Thyroid gland (tissue), 4 donors: ENCODE measurements at regions not wholly inside any gene's neighbourhood (a gene's known extent, or its start where the extent isn't known, plus 50 kb on each side); places are given as distances from the start of the nearest gene placed in this dataset.

Experiments used
- DNase-seq, 2 donors: peaks; one replicate each; pipeline ENCODE4 v3.0.0-alpha.2; 2019
- H3K27ac ChIP-seq, 3 donors: fragments of 200-600 bp; sonication (generic); 1 replicate in 2 of 3; 2 replicates in 1 of 3; pipeline ENCODE4 v1.5.1; 2016 to 2019; ENCODE audit warnings: mild to moderate bottlenecking in 1 of 3, moderate library complexity in 1 of 3
- H3K27me3 ChIP-seq: fragments of 200-600 bp; sonication (generic); one replicate; pipeline ENCODE4 v1.5.1; 2019
- H3K36me3 ChIP-seq, 2 donors: fragments of 200-600 bp; sonication (generic); one replicate each; pipeline ENCODE4 v1.5.1; 2016 to 2019
- H3K4me1 ChIP-seq, 2 donors: fragments of 200-600 bp; sonication (generic); one replicate each; pipeline ENCODE4 v1.5.1; 2017 to 2019
- H3K4me3 ChIP-seq, 3 donors: fragments of 200-600 bp; sonication (generic); replicated peaks in 1 of 3; 1 replicate in 2 of 3; 2 replicates in 1 of 3; pipeline ENCODE4 v1.5.1; 2016; ENCODE audit warnings: mild to moderate bottlenecking in 1 of 3
- H3K9me3 ChIP-seq: fragments of 200-600 bp; sonication (generic); one replicate; pipeline ENCODE4 v1.5.1; 2017
- POLR2A ChIP-seq, 2 donors: fragments of 450-650 bp; IDR thresholded peaks; one replicate each; pipeline ENCODE4 v1.6.1; 2017; ENCODE audit warnings: antibody characterized with exemption in 2 of 2, mild to moderate bottlenecking in 2 of 2, moderate library complexity in 1 of 2
- WGBS, 2 donors: methylation state at CpG; one replicate each; pipeline ENCODE4 v1.1.5; 2017; 5-methylcytosine and 5-hydroxymethylcytosine counted together
- intact Hi-C: fragments of 100-400 bp; cut with DNase I; formaldehyde crosslinking; loops from one replicate; pipeline ENCODE4 v1.15.1; 2023
- TF ChIP-seq, protein P1 (sequence below), 6 experiments: fragments of 200-600 bp in 3 of 6; fragments of 450-650 bp in 3 of 6; sonication (generic) in 3 of 6; IDR thresholded peaks; one replicate each; pipeline ENCODE4 v1.5.1; 2016 to 2019; ENCODE audit warnings: antibody characterized with exemption in 6 of 6, mild to moderate bottlenecking in 2 of 6, inconsistent platforms in 1 of 6, moderate library complexity in 1 of 6

- no peaks in the 10 kb centered on the region for H3K36me3 ChIP-seq
- no peaks in the 10 kb centered on the region for H3K27me3 ChIP-seq
- intact Hi-C loops, result no loop called here
- H3K27ac ChIP-seq, result no peak overlapping the region
- TF ChIP-seq POLR2A (IDR thresholded peaks at IDR 0.05), result no peak
- TF ChIP-seq, protein P1, sequence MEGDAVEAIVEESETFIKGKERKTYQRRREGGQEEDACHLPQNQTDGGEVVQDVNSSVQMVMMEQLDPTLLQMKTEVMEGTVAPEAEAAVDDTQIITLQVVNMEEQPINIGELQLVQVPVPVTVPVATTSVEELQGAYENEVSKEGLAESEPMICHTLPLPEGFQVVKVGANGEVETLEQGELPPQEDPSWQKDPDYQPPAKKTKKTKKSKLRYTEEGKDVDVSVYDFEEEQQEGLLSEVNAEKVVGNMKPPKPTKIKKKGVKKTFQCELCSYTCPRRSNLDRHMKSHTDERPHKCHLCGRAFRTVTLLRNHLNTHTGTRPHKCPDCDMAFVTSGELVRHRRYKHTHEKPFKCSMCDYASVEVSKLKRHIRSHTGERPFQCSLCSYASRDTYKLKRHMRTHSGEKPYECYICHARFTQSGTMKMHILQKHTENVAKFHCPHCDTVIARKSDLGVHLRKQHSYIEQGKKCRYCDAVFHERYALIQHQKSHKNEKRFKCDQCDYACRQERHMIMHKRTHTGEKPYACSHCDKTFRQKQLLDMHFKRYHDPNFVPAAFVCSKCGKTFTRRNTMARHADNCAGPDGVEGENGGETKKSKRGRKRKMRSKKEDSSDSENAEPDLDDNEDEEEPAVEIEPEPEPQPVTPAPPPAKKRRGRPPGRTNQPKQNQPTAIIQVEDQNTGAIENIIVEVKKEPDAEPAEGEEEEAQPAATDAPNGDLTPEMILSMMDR (IDR thresholded peaks at IDR 0.05), result no peak
- 89 to 100% methylated on average over 2 of the region's 2 CpGs for WGBS, 2 donors
- no peaks in the 10 kb centered on the region for H3K4me1 ChIP-seq
- H3K9me3 ChIP-seq, result no peaks in the 10 kb centered on the region
- no peak for DNase-seq
- H3K4me3 ChIP-seq, result no peak overlapping the region
These were observed 815.4 kb downstream of the DACH1 start for GRCh38 chr13:71051573-71051972.

GRCh38 chr13:71046360-71047079, 820.5 kb downstream of the DACH1 start:
- H3K27ac ChIP-seq, result no peak overlapping the region
- no peak for TF ChIP-seq POLR2A (IDR thresholded peaks at IDR 0.05)
- TF ChIP-seq, protein P1 (IDR thresholded peaks at IDR 0.05), result no peak
- H3K4me1 ChIP-seq, result no peaks in the 10 kb centered on the region
- no peak for DNase-seq
- intact Hi-C loops, result no loop called here
- no peak overlapping the region for H3K4me3 ChIP-seq
- WGBS, 2 donors, result 32 to 44% methylated on average over 2 of the region's 2 CpGs
- H3K36me3 ChIP-seq, result no peaks in the 10 kb centered on the region
- H3K9me3 ChIP-seq, result no peaks in the 10 kb centered on the region
- H3K27me3 ChIP-seq, result no peaks in the 10 kb centered on the region

GRCh38 chr13:71045101-71045500, 821.9 kb downstream of the DACH1 start:
- H3K27ac ChIP-seq, result no peak overlapping the region
- H3K9me3 ChIP-seq, result no peaks in the 10 kb centered on the region
- intact Hi-C loops, result no loop called here
- H3K27me3 ChIP-seq, result no peaks in the 10 kb centered on the region
- DNase-seq, result no peak
- H3K4me3 ChIP-seq, result no peak overlapping the region
- H3K4me1 ChIP-seq, result no peaks in the 10 kb centered on the region
- TF ChIP-seq, protein P1 (IDR thresholded peaks at IDR 0.05), result no peak
- TF ChIP-seq POLR2A (IDR thresholded peaks at IDR 0.05), result no peak
- H3K36me3 ChIP-seq, result no peaks in the 10 kb centered on the region

- intact Hi-C loops, result no loop called here
- no peak for TF ChIP-seq POLR2A (IDR thresholded peaks at IDR 0.05)
- TF ChIP-seq, protein P1 (IDR thresholded peaks at IDR 0.05), result no peak
- no peaks in the 10 kb centered on the region for H3K36me3 ChIP-seq
These were observed 827.6 kb downstream of the DACH1 start for GRCh38 chr13:71039440-71039839.

GRCh38 chr13:71034018-71034417, 833.0 kb downstream of the DACH1 start:
- Histone ChIP-seq H3K36me3 (no peaks in the 10 kb centered on the region), H3K4me1 (no peaks in the 10 kb centered on the region), H3K27me3 (no peaks in the 10 kb centered on the region), H3K9me3 (no peaks in the 10 kb centered on the region), H3K27ac (no peak overlapping the region), H3K4me3 (no peak overlapping the region)
- intact Hi-C loops, result no loop called here
- WGBS, 2 donors, result 92 to 93% methylated on average over 3 to 4 of the region's 4 CpGs
- no peak for DNase-seq
- TF ChIP-seq, protein P1 (IDR thresholded peaks at IDR 0.05), result no peak
- TF ChIP-seq POLR2A (IDR thresholded peaks at IDR 0.05), result no peak

More at GRCh38 chr13:71039440-71039839, 827.6 kb downstream of the DACH1 start:
- no peak overlapping the region for H3K27ac ChIP-seq
- DNase-seq, result no peak
- no peaks in the 10 kb centered on the region for H3K27me3 ChIP-seq
- no peaks in the 10 kb centered on the region for H3K4me1 ChIP-seq
- H3K4me3 ChIP-seq, result no peak overlapping the region
- no peaks in the 10 kb centered on the region for H3K9me3 ChIP-seq
